ENCODE measurements at regions not wholly inside any gene's neighbourhood (a gene's known extent, or its start where the extent isn't known, plus 50 kb on each side); places are given as distances from the start of the nearest gene placed in this dataset.

DNA sequence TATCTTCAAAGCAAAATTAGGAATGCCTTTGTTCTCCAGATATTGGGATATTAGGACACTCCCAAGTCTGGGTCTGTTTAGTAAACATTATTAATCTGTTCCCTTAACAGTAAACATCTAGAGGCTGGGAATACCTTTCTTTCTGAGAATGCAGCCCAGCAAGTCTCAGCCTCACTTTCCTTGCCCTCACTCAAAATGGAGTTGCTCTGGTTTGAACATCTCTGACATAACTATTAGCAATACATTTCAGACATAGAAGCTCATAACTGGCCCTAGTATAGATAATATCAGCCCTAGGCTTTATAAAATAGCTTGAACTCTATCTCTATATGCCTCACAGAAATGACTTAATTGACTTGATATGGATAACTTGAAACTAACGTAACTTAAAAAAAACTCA, 299.8 kb downstream of the SPATA18 start:
- in situ Hi-C loops (cut with MboI; ENCODE audit: low sequenced_read_pairs, unreplicated experiment), result no loop called here
- DNase-seq (ENCODE audit: low spot score), result no peak
- TF ChIP-seq, protein P1, sequence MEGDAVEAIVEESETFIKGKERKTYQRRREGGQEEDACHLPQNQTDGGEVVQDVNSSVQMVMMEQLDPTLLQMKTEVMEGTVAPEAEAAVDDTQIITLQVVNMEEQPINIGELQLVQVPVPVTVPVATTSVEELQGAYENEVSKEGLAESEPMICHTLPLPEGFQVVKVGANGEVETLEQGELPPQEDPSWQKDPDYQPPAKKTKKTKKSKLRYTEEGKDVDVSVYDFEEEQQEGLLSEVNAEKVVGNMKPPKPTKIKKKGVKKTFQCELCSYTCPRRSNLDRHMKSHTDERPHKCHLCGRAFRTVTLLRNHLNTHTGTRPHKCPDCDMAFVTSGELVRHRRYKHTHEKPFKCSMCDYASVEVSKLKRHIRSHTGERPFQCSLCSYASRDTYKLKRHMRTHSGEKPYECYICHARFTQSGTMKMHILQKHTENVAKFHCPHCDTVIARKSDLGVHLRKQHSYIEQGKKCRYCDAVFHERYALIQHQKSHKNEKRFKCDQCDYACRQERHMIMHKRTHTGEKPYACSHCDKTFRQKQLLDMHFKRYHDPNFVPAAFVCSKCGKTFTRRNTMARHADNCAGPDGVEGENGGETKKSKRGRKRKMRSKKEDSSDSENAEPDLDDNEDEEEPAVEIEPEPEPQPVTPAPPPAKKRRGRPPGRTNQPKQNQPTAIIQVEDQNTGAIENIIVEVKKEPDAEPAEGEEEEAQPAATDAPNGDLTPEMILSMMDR (IDR thresholded peaks at IDR 0.05; ENCODE audit: borderline replicate concordance, control extremely low read depth, extremely low read depth, insufficient read depth, missing control alignments), result no peak

DNA sequence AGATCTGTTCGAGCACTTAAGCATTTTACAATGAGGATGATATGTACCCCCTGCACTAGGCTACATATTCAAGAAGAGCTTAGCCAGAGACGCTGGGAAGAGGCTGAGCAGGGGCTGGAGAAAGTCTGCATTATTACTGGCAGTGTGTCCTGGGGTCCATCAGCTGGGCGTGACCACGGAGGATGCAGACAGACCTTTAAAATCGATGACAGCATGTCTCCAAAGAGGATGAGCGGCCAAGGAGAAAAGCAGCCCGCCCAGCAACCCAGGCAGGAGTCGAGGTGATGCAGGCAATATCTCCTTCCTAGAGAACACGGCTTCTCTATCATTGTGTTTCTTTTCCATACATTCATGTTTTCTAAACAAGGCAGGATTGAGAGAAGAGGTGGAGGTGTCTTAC, 300.7 kb downstream of the USP46 start:
- TF ChIP-seq, protein P1 (IDR thresholded peaks at IDR 0.05; ENCODE audit: borderline replicate concordance, control extremely low read depth, extremely low read depth, insufficient read depth, missing control alignments), result no peak
- in situ Hi-C loops (cut with MboI; ENCODE audit: low sequenced_read_pairs, unreplicated experiment), result no loop called here
- DNase-seq (ENCODE audit: low spot score), result no peak

DNA sequence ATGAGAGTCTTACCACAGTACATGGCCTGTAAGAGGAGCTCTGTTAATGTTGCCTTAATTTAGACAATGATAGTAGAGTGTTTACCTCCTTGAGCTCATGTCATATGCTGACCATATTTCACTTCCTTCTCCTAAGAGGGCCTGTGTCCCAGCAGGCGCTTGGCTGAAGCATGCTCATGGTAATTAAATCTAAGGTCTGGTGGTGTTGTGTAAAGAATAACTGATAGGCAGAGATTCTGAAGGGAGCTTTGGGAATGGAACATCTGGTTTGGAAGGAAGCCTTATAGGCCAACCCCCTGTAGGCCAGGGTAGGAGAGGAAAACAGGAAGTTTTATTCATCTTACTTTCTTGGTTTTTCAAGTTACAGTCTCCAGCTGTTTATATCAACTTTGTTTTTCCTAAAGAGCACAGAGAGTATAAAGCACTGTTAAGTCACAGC, 300.2 kb downstream of the USP46 start:
- TF ChIP-seq, protein P1 (IDR thresholded peaks at IDR 0.05; ENCODE audit: borderline replicate concordance, control extremely low read depth, extremely low read depth, insufficient read depth, missing control alignments), result no peak
- no peak for DNase-seq (ENCODE audit: low spot score)
- in situ Hi-C loops (cut with MboI; ENCODE audit: low sequenced_read_pairs, unreplicated experiment), result no loop called here

DNA sequence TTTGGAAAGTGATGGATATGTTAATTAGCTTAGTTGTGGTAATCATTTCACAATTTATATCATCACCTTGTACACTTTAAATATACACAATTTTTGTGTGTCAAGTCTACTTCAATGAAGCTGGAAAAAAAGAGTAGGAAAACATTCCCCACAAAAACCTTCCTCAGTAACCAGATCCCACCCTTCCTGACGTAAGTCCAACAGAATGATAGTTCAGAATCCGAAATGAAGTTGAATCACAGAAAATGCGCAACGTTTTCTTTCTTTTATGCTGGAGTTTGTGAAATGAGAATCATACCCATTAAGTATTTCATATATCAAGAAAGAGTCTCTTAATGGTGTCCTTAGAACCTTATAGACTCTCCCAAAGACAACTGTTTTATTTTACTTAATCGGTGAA, 292.9 kb downstream of the USP46 start:
- TF ChIP-seq, protein P1 (IDR thresholded peaks at IDR 0.05; ENCODE audit: borderline replicate concordance, control extremely low read depth, extremely low read depth, insufficient read depth, missing control alignments), result no peak
- DNase-seq (ENCODE audit: low spot score), result no peak
- in situ Hi-C loops (cut with MboI; ENCODE audit: low sequenced_read_pairs, unreplicated experiment), result no loop called here

DNA sequence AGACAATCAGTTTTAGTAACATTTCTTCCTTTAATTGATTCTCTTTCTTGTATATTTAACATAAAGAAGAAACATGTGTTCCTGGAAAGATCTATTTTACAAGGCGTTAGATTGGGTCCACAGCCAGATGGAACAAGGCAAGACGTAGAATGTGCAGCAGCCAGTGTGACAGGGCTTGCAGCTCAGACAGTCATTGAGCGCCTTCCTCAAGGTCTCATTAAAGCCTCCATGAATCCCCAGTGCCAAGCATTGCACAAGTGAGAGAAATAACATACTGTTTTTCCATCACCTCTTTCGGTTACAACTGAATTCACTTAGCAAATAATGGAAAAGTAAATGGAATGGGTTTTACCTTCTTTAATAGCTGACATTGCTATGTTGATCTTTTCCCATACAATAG, 292.5 kb downstream of the USP46 start:
- no peak for DNase-seq (ENCODE audit: low spot score)
- in situ Hi-C loops (cut with MboI; ENCODE audit: low sequenced_read_pairs, unreplicated experiment), result no loop called here
- TF ChIP-seq, protein P1 (IDR thresholded peaks at IDR 0.05; ENCODE audit: borderline replicate concordance, control extremely low read depth, extremely low read depth, insufficient read depth, missing control alignments), result no peak

DNA sequence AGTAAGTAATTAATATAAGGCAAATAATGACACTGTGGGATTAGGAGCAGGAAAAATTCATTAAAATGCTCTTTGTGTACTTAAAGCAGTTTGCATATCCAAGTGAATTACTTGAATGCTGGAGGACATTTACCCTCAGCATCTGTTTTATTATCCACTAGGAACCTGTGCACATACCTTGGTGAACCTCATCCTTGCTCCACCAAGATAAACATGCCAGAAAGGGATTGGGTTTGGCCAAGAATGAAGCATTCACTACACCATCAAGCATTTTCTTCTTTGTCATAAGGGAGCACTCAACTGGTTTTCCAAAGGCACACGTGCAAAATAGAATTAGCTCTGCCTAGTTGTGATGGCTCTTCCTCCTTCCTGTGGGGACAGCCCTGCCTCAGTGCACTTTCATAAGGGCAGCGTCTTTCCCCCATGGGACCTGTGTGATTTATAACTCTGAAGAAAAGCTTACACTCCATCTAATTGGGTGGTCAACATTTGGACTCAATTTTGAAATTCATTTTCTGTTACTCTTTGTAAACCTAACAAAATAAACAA, 291.7 kb downstream of the USP46 start:
- no peak for DNase-seq (ENCODE audit: low spot score)
- in situ Hi-C loops (cut with MboI; ENCODE audit: low sequenced_read_pairs, unreplicated experiment), result no loop called here
- TF ChIP-seq, protein P1 (IDR thresholded peaks at IDR 0.05; ENCODE audit: borderline replicate concordance, control extremely low read depth, extremely low read depth, insufficient read depth, missing control alignments), result no peak

Measured in GM13976 (cell line).